ENCODE measurements at regions not wholly inside any gene's neighbourhood (a gene's known extent, or its start where the extent isn't known, plus 50 kb on each side); places are given as distances from the start of the nearest gene placed in this dataset.

- TF ChIP-seq CTCF (IDR thresholded peaks at IDR 0.05; ENCODE audit: insufficient read depth, low read length) (no peak), POLR2AphosphoS5 (IDR thresholded peaks at IDR 0.05; ENCODE audit: low read depth) (no peak), REST (IDR thresholded peaks at IDR 0.05; ENCODE audit: insufficient replicate concordance, low read depth) (no peak)
These were observed 428.2 kb upstream of the CTNND2 start for GRCh38 chr5:12332480-12332879.
